G401 (cell line): ENCODE measurements at regions not wholly inside any gene's neighbourhood (a gene's known extent, or its start where the extent isn't known, plus 50 kb on each side); places are given as distances from the start of the nearest gene placed in this dataset.
"Not testable (repeated sequence)": the region's sequence is repeated elsewhere in the genome, so short reads cannot be mapped to it uniquely, and the experiment has no call there.

Experiments
- DNase-seq: peaks from one replicate; pipeline ENCODE4 v3.0.0-alpha.2; 2015; ENCODE audit warnings: low spot score
- in situ Hi-C: cut with HindIII; loops from 2 replicates; pipeline ENCODE4 v1.10.0; 2016; ENCODE audit warnings: low sequenced_read_pairs, mixed read lengths

- DNase-seq, result peak; percentile 96
- in situ Hi-C loops, result no loop called here
Observed at GRCh38 chr7:119685906-119686305, 587.1 kb upstream of the KCND2 start.

- in situ Hi-C loops, result no loop called here
- DNase-seq, result no peak
Observed at GRCh38 chr7:119688831-119689230, 584.1 kb upstream of the KCND2 start.

GRCh38 chr7:119692541-119692940 is 580.4 kb upstream of the KCND2 start:
- in situ Hi-C loops, result no loop called here
- no peak for DNase-seq

- in situ Hi-C loops, result no loop called here
- no peak for DNase-seq
Observed at GRCh38 chr7:119694506-119694905, 578.5 kb upstream of the KCND2 start.

DNA sequence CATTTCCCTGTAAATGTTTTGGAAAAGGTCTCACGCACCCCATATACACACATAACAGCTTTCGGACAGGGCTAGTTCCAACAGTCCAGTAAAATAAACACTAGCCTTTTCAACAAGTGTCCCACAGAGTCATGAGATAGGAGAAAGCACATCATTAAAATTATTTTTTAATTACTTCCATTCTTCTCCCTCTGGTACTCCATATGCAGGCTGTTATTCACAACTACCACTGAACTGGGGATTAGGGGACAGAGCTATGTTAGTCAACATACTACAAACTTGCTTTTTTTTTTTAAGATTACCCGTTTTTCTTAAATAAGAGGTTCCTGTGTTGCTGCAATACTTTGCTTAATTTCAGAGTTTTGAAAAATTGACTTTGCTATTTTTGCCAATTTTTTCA is 576.6 kb upstream of the KCND2 start:
- DNase-seq, result no peak
- in situ Hi-C loops, result no loop called here

DNA sequence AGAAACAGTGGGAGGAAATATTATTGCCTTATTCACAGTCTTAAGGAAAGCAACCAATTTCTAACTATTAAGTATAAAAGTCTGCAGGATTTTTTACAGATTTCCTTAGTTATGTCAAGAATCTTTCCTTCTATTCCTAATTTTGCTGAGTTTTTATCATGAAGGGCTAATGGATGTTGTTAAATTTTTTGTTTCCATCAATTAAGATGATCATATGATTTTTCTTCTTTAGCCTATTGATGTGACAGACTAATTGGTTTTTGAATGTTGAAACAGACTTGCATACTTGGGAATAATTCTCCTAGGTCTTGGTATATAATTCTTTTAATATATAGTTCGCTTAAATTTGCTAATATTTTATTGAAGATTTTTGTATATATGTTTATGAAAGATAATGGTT is 569.1 kb upstream of the KCND2 start:
- no peak for DNase-seq
- in situ Hi-C loops, result no loop called here

GRCh38 chr7:119706608-119707007 is 566.4 kb upstream of the KCND2 start:
- in situ Hi-C loops, result no loop called here
- DNase-seq, result no peak

DNA sequence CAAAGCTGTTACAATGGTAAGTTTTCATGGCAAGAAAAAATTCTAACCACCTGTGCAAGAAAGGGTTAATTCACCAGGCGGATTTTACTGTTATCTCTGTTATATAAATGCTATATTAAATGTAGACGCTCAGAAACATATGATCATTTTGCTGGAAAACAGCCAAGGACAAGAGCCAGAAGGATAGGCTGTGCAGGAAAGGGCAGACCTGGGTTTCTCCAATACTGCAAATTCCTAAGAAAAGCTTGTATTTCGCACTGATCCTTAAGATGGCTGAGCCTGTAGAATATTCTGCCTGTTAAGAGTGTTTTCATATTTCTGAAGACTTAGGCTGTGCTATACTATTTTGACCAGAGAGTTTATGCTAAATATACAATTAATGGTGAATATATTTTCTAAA is 564.1 kb upstream of the KCND2 start:
- peak; percentile 45 for DNase-seq
- in situ Hi-C loops, result no loop called here

- no peak for DNase-seq
- in situ Hi-C loops, result no loop called here
Observed at GRCh38 chr7:119711104-119711503, 561.9 kb upstream of the KCND2 start.

DNA sequence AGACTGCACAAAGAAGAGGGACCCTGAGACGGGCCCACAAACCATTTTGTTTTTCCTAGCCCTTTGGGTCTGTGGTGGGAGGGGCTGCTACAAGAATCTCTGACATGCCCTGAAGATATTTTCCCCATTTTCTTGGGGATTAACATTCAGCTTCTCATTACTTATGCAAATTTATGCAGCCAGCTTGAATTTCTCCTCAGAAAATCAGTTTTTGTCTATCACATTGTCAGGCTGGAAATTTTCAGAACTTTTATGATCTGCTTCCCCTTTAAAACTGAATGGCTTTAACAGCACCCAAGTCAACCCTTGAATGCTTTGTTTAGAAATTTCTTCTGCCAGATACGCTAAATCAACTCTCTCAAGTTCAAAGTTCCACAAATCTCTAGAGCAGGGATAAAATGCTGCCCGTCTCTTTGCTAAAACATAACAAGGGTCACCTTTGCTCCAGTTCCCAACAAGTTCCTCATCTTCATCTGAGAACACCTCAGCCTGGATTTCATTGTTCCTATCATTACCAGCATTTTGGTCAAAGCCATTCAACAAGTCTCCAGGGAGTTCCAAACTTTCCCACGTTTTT is 560.0 kb upstream of the KCND2 start:
- DNase-seq, result no peak
- in situ Hi-C loops, result no loop called here

GRCh38 chr7:119713606-119714005 is 559.4 kb upstream of the KCND2 start:
- no peak for DNase-seq

GRCh38 chr7:119720541-119720940 is 552.4 kb upstream of the KCND2 start:
- in situ Hi-C loops, result no loop called here
- DNase-seq, result no peak

More at GRCh38 chr7:119713606-119714005, 559.4 kb upstream of the KCND2 start:
- in situ Hi-C loops, result no loop called here

GRCh38 chr7:119724041-119724792 is 548.8 kb upstream of the KCND2 start:
- DNase-seq, result peak; percentile 92
- in situ Hi-C loops, result no loop called here

DNA sequence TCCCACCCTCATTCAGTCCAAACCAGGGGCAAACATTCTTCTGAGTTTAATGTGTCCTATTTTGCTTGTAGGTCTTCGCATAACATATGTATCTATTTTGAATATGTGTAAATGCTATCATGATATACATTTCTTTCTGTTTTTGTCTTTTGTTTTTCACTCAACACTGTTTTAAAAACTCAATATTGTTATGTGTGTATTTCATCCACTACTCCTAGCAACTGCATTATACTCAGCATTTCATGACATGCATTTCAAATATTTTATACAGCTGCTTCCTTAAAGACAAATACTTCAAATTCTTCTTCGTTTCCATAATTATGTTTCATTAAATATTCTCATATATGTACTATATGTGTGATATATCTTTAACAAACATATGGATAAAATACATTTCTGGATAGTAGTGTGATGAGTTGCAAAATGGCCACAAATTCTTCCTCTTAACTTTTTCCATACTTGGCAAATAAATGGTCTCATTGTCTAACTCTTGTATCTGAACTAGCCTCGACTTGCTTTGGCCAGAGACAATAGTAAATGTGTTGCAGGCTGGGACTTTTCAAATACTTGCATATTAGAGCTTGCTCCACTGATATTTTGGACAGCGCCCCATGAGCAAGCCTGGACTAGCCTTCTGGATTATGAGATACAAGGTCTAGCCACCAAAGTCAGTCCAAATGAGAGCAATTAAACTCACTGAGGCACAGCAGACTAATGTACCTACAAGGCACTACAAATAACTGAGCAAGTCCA is 539.7 kb upstream of the KCND2 start:
- DNase-seq, result no peak
- in situ Hi-C loops, result no loop called here

GRCh38 chr7:119737390-119737789 is 535.6 kb upstream of the KCND2 start:
- in situ Hi-C loops, result no loop called here
- no peak for DNase-seq

- in situ Hi-C loops, DNase-seq: not testable (repeated sequence)
Observed at GRCh38 chr7:119745280-119745679, 527.7 kb upstream of the KCND2 start.

DNA sequence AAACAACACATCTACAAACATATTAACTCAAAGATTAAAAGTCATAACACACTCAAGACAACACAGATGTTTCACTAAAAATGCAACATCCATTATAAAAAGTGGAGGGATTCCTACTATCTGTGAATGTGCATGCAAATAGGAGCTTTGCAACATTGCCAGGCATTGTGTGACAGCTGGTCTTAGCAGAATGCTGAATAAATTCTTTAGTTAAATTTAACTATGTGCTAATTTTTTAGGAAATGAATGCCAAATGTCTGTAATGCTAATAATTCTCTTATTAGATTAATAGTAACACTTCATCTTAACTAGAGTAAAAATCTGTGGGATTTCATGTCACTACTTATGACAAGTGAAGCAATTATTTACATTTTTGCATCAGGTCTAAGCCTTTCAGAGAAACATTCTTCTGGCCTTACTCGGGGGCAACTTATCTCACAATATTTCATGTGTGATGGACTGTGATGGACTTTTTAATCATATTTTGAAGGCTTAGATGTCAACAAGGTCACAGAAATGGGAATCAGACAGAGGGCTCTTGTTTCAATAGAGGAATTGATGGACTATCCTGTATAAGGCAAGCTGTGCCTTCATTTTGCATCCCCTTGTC is 524.6 kb upstream of the KCND2 start:
- in situ Hi-C loops, result no loop called here
- peak; percentile 33 for DNase-seq

GRCh38 chr7:119748991-119749390 is 524.0 kb upstream of the KCND2 start:
- in situ Hi-C loops, result no loop called here
- DNase-seq, result no peak

- in situ Hi-C loops, result no loop called here
- no peak for DNase-seq
Observed at GRCh38 chr7:119756687-119757086, 516.3 kb upstream of the KCND2 start.

GRCh38 chr7:119758254-119758653 is 514.7 kb upstream of the KCND2 start:
- in situ Hi-C loops, result no loop called here
- DNase-seq, result no peak
